HG03108 (cell line): ENCODE measurements at regions not wholly inside any gene's neighbourhood (a gene's known extent, or its start where the extent isn't known, plus 50 kb on each side); places are given as distances from the start of the nearest gene placed in this dataset.

Experiments used
- ATAC-seq: cut with Tn5 transposase; IDR thresholded peaks from one replicate; pipeline ENCODE4 v1.9.1; 2021; ENCODE audit warnings: moderate library complexity; ENCODE audit not compliant: unreplicated experiment

DNA sequence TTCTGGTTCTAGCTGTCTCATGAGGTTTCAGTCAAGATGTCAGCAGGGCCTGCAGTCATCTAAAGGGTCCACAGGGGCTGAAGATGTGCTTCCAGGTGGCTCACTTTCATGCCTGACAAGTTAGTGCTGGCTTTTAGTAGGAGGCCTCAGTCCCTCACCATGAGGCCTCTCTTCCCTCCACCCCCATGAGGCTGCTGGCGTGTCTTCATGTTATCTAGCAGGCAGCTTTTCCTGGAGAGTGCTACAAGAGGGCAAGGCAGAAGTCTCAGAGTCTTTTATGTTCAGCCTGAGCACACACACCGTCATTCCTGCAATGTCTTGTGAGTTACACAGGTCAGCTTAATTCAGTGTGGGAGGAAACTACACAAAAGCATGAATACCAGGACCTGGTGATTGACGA is 769.9 kb downstream of the HDGFL1 start:
- no peak for ATAC-seq

DNA sequence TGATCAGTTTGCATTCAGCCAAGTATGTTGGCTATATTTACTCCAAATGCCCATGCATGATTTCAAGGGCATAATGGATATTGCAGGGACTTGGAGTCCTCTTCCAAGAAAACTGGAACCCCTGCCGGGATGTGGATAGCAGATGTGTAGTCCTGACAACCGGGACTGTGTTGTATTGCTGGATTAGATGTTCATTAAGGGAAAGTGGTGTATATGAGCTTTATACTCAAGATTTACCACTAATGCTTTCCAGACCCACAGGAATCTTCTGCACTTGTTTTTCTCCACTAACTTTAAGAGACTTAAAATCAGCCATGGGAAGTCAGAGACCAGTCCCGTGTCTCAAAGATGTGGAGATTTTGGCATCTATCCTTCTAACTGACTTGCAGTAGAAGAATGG is 770.9 kb downstream of the HDGFL1 start:
- no peak for ATAC-seq

DNA sequence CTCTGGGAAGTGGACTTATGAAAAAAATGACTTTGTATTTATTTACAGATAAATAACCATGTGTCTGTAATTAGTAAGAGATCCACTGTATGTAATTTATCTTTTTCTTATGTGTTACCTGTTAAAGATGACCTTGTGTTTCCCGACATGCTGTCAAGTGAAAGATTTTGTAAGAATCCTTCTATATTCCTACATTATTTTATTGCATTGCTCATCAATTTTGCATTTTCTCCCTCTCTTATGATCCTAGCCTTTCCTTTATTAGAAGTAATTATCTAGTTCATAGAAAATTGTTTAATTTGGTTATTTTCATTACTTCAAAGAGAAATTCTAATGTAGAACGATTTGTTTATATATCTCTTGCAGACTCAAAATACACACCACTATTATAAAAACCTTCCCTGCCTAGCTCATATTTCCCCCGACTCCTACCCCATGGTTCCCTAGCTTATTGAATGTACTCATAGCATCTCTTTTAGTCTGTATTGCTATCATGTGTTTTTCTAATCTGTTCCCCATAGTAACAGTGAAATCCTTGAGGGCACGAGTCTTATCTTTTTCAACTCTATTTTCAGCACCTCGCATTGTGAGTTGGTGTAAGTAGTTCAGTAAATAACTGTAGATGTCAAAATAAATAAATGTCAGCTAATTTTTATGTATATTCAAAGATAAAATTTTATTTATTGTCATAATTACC is 774.4 kb downstream of the HDGFL1 start:
- no peak for ATAC-seq

DNA sequence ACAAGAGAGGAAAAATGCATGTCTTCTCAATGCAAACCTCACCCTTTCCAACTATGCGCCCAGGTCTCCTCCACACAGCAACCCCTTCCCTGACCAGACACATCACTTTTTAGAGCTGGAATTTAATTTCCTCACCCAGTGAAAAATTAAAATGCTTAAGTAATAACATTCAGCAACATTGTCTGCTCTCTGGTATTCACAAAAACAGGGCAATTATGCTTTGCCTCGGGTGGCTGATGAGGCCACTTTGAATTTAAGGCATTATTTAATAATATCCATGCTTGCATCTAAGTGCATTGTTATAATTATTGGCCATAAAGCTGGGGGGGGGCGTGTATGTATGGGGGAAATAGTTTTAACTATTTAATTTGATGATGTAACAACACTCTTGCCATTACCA is 777.8 kb upstream of the NRSN1 start:
- ATAC-seq = no peak

DNA sequence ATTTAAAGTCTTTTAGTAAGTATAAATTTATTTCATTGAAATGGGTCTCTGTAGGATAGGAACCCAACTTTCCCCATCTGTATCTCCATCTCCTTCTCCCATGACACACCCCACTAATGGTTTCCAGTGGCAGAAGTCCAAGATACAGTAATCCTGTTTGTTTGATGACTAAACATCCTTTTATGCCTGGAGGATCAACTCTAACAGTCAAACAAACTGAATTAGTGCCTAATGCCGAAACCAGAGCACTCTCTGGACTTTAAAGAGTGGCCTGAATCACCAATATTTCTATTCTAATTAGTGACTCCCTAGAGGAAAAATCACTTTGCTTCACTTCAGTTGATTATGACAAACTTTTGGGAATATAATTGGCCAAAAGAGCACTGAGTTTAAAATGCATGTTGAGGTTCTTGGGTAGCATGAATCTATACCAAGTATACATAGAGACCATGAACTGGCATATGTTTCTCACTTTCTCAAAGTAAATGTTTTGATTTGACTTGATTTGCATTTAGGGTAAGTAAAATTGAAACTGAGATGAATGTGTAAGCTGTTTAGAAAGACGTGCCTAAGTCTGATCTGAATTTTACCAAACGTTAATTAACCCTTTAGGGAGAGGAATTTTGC is 776.4 kb upstream of the NRSN1 start:
- ATAC-seq = no peak

DNA sequence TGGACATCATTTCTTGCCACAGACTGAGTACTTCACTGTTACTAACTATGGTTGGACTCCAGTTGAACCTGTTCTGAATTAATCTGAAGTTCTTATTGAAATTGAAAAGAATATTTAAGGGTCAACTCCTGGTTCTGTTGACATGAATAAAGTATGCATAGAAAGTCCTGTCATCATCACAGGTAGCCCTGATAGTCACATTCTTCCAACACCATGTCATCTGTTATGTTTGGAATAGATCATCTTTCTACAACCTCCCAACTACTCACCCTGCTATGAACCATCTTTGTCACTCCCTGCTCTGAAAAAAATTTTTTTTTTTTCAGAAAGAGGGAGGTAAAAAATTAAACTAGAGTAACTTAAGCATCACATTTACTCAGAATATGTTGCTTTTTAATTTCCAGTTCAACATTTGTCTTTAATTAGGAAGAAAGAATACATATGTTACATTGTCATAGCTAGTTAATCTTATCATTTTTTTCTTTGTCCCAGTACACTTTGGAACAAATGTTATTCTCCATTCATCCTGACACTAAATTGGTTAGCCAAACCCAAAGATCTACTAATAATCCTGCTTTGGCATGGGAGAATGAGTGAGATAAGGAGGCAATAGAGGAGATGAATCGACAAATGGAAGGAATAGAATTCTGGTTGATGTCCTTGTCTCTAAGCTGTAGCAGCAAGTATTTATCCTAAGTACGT is 775.1 kb upstream of the NRSN1 start:
- ATAC-seq = no peak

DNA sequence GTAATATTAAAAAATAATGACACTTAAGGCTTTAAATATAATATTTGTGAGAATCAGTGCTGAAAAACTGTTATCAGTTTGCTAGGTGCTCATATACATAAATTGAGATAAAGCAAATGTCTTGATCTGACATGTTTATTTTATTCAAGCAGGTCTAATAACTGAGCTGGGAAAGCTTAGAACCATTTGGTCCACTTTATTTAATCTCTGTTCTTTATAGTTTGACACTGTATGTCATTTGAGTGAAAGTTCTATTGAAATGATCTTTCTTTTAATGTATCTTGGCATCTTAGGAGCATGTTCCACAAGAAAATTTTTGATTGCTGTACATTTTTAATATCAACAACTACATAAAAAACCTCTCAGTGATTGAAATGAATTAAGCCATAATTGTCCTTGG is 772.0 kb upstream of the NRSN1 start:
- no peak for ATAC-seq

DNA sequence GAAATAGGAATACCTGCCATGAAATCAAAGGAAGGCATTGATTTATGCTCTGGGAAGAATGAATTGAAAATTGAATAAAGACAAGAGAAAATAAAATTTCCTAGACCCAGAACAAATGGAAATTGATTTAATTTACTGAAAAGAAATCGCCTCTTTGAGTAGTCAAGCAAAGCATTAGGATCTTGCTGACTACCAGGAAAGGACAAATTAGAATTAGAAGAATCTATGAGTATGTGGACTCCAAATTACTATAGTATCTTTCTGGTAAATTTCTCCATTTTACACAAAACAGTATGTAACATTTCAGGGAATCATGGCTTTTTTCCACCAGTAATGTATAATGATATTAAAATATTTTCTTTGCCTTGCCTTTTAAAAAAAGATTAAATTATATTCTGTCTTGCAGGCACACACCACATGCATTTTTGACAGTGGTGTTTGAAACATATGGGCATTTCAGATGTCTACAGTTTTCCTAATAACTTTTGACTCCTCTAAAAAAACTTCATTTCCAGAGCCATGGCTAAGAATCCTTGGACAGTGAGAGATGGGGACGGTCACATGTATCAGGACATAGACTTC is 768.7 kb upstream of the NRSN1 start:
- no peak for ATAC-seq

DNA sequence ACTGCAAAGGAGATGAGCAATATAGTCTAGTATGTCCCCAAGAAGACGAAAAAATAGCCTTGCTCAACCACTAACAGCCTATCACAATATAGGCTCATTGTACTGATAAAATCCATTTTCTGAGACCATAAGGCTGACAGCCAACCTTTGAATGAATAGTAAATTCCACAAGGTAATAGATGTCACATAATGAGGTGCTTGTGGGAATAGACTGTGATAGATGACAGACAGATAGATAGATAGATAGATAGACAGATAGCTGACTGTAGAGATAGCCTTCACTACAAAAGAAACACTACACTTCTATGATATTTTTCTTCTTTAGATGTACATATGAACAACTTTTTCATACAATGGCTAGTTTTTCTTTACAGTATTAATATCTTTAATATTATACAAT is 760.3 kb upstream of the NRSN1 start:
- no peak for ATAC-seq

DNA sequence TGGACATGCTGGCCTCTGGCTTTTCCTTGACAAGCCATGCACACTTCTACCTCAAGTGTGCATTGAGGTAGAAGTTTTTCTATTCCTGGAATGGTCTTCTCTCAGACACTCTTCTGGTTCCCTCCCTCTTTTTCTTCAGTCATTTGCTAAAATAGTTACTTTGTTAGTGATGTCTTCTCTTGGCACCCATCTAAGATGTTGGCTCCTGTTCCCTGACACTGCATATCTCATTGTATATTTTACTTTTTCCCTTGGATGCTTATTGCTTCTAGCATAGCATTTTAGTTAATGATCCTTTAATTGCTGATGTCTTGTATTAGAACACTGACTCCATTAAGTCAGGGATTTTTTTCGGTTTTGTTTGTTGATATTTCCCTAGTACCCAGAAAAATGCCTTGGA is 758.7 kb upstream of the NRSN1 start:
- ATAC-seq = no peak

DNA sequence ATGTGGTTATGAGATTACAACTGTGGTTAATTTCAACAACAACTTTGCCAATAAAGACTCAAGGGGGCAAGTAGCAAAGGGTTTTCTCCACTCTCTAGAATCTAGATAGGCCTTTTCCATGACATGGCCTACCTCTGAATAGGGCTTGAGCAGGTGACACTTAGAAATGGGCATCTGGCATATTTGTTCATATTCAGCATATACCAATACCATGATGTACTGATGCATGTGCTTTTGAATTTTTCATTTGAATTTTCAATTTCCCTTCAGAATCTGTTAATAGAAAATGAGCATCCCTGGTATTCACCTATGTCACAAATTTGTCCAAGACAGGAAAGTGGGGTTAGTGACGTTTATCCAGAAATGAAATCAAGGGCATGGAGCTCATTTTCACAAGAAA is 757.5 kb upstream of the NRSN1 start:
- no peak for ATAC-seq

DNA sequence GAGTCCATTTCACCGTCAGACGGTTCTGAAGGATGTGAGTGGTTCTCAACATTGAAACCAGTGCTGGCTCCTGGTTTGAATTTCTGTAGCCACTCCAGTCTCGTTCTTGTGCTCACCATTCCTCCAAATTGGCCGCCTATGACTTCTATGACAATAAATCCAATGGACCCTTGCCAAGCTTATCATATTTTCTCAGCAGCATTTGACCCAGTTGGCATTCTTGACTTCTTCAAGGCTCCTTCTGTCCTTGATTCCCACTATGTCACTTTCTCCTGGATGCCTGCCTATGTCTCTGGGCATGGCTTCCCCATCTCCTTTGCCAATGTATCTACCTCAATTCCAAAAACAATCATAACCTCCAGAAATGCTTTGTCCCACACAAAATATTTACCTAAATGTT is 756.0 kb upstream of the NRSN1 start:
- no peak for ATAC-seq

DNA sequence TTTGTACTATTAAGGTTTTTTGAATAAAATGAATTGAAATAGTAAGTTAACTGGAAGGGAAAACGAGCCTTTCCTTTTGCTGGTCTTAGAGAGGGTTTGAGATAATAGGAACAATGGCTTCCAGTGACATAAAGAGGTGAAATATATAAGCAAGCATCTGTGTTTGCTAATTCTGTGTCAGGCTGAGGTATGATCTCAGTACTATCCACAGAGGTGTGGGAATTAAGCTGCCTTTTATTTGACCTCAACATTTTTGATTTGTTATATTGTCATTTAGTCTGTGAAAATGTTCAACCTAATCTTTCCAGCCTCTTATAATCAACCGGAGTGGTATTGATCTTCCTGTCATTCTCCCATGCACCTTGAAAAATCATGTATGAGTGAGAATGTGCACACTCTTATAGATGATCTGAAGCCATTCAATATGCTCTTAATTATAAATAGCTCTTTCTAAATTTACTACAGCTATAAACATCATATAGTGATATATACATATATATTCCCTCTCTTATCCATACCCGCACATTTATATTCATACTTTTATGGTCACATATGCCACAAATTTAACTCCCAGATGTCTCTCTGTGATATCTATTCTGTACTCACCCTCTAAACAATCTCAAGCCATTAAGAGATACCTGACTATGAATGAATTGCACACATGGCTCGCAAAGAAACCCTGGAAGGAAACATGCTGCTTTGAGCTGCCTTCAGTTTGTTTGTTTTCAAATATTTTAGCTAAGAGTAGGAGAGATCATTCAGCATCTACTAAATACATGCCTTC is 754.7 kb upstream of the NRSN1 start:
- ATAC-seq = no peak

DNA sequence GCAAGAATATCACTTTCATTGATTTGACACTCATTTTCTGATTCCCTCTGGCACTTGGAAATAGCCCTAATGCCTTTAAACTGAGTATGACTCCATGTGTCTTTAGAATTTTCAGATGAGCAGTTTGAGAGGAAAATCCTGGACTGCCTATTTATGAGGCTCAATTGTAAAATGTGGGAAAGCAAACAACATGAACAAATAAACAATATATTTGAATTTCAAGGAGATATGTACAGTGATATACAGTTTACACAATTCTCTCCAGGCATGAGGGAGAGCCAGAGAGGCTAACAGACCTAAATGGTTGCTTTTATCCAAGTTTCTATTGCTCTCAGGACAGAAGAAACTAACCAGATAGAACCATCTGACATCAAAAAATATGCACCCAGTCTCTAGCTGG is 748.2 kb upstream of the NRSN1 start:
- ATAC-seq = no peak

DNA sequence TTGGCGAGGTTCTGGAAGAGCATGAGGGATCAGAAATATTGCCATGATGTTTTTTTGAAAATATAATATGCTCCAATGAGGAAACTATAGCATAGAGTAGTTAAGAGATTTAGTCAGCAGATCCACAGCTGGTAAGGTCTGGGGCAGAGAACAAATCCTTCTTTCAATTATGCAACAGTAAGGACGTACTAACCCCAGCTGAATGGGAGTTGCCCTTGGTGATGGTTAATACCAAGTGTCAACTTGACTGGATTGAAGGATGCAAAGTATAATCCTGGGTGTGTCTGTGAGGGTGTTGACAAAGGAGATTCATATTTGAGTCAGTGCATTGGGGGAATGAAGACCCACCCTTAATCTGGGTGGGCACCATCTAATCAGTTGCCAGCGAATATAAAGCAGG is 745.5 kb upstream of the NRSN1 start:
- ATAC-seq = no peak

DNA sequence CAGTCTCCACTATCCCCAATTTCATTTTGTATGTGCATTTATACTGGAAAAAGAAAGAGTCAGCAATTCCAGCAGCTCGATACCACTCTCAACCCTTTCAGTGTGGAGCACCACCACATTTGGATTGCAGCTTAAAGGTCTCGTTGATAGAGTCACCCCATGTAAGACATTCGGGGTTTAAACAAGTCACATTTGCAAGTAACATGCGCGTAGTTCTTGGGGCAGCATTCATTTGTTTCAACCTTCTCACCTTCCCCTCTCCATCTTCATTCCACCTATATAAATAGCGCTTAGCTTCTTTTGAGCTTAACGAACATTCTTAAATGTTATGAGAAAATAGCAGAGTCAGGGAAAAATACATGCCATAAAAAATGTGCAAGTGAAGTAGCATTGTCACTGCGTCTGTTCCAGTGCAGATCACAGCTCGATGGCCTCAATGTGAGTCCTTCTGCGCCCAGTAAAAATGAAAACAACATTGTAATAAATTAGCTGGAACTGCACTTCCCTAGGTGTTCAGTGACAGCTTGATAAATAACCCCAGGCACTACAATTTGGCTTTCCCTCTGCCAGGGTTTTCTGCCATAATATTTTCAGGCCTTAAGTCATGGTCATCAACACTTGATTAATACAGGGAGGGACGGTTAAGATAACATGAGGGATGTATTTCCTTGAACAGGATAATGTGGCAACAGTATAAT is 737.8 kb upstream of the NRSN1 start:
- ATAC-seq = no peak

DNA sequence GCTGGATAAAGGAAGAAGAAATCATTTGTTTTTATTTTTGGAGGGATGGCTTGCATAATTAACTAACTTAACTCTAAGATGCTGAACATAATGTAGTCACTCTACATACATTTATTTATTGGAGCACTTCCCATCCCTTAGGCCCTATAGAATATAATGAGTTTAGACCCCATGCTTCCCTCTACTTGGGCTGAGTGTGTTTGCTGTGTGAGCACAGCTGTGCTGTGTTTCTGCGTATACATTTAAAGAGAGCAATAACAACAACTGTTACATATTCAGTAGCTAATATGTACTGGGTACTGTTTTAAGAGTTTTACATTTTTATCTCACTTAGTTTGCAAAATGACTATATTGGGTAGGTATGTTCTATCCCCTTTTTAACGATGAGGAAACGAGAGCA is 736.6 kb upstream of the NRSN1 start:
- ATAC-seq = no peak

DNA sequence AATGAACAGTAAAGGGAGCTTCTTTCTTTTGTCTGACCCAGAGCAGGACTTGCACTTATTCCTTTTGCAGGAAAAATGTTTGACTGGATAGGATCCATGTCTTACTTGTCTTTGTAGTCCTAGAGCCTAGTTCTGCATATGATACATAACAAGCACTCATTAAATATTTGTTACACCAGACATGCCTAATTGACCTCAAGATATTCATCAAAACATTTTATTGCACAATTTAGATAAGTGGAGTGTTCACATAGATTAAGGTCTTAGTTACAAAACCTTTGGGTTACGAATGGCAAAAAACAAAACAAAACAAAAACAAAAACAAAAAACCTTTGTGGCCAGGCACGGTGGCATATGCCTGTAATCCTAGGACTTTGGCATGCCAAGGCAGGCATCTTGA is 735.8 kb upstream of the NRSN1 start:
- no peak for ATAC-seq

DNA sequence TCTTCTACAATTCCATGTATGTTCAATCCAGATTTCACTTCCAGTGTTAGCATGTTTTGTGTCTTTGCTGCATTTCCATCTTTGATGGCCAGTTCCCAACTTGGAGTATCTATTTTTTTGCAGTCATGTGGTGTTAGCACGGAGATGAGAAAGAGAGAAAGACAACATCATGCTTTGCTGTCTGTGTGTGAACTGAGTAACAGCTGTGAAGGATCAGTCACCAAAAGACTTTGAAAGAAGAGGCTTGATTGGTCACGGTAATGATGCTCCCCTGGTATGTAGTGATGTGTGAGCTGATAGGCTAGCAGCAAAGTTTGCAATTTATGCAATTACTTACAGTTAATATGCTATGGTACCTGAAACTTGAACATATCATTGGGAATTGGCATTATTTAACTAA is 731.3 kb upstream of the NRSN1 start:
- ATAC-seq = no peak

DNA sequence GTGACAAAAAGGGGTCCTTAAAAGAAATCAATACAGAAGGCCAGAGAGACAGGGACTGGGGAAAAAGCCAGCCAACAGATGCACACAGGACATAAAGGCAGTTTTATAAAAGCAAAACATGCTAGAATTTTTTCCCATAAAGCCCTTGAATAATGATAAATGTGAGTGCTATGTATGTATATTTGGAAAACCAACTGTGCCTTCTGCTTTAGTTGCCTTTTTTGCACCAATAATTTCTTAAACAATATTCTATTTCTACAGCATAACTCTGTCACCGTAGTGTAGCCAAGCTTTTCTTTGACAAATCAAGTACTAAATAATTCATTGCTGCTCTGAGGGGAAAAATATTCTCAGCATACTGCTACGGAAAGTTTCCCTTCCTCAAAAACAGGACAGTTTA is 730.6 kb upstream of the NRSN1 start:
- ATAC-seq = no peak

DNA sequence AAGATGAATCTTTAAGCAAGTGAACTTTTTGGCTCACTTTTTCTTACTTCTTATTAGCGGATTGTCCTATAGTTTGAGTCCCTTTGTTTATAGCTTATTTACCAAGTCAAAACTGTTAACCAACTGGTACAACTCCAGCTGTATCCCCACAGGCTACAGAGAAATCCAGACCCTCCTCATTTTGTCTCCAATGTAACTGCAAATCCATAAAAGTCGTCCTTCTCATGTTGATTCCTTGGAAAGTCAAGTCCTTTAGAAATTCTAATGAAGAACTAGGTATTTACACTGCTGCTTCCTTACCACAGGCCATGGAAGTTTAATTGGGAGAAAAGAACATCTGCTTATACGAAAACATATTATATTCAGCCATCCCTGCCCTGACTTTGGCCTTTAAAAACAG is 729.1 kb upstream of the NRSN1 start:
- no peak for ATAC-seq
